ENCODE measurements at regions not wholly inside any gene's neighbourhood (a gene's known extent, or its start where the extent isn't known, plus 50 kb on each side); places are given as distances from the start of the nearest gene placed in this dataset.

DNA sequence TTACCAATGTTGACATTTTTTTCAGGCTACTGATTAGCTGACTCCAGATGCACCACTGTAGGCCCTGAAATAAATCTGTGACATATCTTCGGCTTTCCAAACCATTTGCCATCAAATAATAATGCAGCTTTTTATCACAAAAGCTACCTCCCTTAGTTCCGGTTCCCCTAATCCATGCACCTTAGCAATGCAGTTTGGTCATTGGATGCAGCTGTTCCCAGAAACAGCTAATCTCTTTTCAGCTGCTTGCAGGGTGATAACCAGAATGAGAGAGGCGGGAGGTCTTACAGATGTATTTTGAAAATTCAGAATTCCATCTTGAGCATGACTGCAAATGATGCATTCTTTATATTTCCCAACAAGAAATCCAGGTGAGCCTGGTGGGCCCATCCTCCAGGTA, 646.2 kb downstream of the SOX5 start:
- DNase-seq (ENCODE audit: low spot score) = no peak
- ChIA-PET CTCF (no interaction called here), POLR2A (interaction anchor here (1.1 kb wide), 1 partner anchor 36 kb away, joined by 3 read pairs; no protein-coding TSS in a partner anchor)
- Mint-ChIP-seq H3K27ac (no peak overlapping the region), H3K4me3 (no peak overlapping the region), H3K9me3 (peaks cover 8% of the 10 kb centered on the region), H3K4me1 (0 out of 2 replicates have a peak, but pooled peaks cover 7% of the 10 kb centered on the region), H3K36me3 (no peaks in the 10 kb centered on the region), H3K27me3 (ENCODE audit: low read depth) (no peaks in the 10 kb centered on the region)
- TF ChIP-seq ZNF219 (CRISPR knock-in tag; IDR thresholded peaks at IDR 0.05; ENCODE audit: borderline replicate concordance) (no peak), TP53 (CRISPR knock-in tag; IDR thresholded peaks at IDR 0.05) (no peak), HMGXB4 (CRISPR knock-in tag; IDR thresholded peaks at IDR 0.05) (no peak), TEAD4 (CRISPR knock-in tag; IDR thresholded peaks at IDR 0.05) (no peak), ETV6 (CRISPR knock-in tag; IDR thresholded peaks at IDR 0.05) (no peak), RELA (CRISPR knock-in tag; IDR thresholded peaks at IDR 0.05; ENCODE audit: borderline replicate concordance) (no peak)
- TF ChIP-seq, protein P1, sequence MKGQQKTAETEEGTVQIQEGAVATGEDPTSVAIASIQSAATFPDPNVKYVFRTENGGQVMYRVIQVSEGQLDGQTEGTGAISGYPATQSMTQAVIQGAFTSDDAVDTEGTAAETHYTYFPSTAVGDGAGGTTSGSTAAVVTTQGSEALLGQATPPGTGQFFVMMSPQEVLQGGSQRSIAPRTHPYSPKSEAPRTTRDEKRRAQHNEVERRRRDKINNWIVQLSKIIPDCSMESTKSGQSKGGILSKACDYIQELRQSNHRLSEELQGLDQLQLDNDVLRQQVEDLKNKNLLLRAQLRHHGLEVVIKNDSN (CRISPR knock-in tag; IDR thresholded peaks at IDR 0.05) = no peak
- TF ChIP-seq, protein P2, sequence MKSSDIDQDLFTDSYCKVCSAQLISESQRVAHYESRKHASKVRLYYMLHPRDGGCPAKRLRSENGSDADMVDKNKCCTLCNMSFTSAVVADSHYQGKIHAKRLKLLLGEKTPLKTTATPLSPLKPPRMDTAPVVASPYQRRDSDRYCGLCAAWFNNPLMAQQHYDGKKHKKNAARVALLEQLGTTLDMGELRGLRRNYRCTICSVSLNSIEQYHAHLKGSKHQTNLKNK (CRISPR knock-in tag; IDR thresholded peaks at IDR 0.05) = no peak
- ATAC-seq = no peak

DNA sequence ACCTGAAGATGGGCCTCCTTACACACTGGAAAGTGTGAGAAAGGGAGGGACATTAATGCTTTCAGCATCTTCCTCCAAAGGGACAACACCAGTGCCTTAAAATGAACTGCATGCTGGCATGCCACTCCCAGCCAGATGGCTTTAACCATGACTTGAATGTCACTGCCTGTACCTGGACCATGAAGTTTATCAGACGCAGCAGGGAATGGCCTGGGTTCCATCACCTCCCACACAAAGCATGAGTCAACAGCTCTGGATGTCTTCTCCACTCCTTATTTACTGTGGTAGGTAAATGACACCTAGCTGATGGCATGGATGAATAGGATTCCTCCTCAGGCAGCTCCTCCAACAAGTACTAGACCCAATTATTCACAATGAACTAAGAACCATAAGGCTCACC, 645.6 kb downstream of the SOX5 start:
- no peak for ATAC-seq
- POLR2A ChIA-PET = no interaction called here
- H3K9me3 Mint-ChIP-seq = peaks cover 10% of the 10 kb centered on the region
- no peaks in the 10 kb centered on the region for H3K36me3 Mint-ChIP-seq
- H3K4me3 Mint-ChIP-seq = no peak overlapping the region
- H3K27me3 Mint-ChIP-seq (ENCODE audit: low read depth) = no peaks in the 10 kb centered on the region
- CTCF ChIA-PET = no interaction called here
- no peak for DNase-seq (ENCODE audit: low spot score)
- H3K4me1 Mint-ChIP-seq = 0 out of 2 replicates have a peak, but pooled peaks cover 7% of the 10 kb centered on the region
- H3K27ac Mint-ChIP-seq = no peak overlapping the region
- TF ChIP-seq IRF2 (CRISPR knock-in tag; IDR thresholded peaks at IDR 0.05; ENCODE audit: borderline replicate concordance, low read depth) (no peak), ZNF317 (CRISPR knock-in tag; IDR thresholded peaks at IDR 0.05; ENCODE audit: borderline replicate concordance, low read depth) (no peak), ZNF263 (CRISPR knock-in tag; IDR thresholded peaks at IDR 0.05; ENCODE audit: low read depth) (no peak), JAZF1 (CRISPR knock-in tag; IDR thresholded peaks at IDR 0.05) (no peak), ATF1 (CRISPR knock-in tag; IDR thresholded peaks at IDR 0.05) (no peak), ZNF138 (CRISPR knock-in tag; conservative IDR thresholded peaks at IDR 0.05) (no peak), NFYB (CRISPR knock-in tag; conservative IDR thresholded peaks at IDR 0.05; ENCODE audit: low read depth) (no peak)
- TF ChIP-seq, protein P3, sequence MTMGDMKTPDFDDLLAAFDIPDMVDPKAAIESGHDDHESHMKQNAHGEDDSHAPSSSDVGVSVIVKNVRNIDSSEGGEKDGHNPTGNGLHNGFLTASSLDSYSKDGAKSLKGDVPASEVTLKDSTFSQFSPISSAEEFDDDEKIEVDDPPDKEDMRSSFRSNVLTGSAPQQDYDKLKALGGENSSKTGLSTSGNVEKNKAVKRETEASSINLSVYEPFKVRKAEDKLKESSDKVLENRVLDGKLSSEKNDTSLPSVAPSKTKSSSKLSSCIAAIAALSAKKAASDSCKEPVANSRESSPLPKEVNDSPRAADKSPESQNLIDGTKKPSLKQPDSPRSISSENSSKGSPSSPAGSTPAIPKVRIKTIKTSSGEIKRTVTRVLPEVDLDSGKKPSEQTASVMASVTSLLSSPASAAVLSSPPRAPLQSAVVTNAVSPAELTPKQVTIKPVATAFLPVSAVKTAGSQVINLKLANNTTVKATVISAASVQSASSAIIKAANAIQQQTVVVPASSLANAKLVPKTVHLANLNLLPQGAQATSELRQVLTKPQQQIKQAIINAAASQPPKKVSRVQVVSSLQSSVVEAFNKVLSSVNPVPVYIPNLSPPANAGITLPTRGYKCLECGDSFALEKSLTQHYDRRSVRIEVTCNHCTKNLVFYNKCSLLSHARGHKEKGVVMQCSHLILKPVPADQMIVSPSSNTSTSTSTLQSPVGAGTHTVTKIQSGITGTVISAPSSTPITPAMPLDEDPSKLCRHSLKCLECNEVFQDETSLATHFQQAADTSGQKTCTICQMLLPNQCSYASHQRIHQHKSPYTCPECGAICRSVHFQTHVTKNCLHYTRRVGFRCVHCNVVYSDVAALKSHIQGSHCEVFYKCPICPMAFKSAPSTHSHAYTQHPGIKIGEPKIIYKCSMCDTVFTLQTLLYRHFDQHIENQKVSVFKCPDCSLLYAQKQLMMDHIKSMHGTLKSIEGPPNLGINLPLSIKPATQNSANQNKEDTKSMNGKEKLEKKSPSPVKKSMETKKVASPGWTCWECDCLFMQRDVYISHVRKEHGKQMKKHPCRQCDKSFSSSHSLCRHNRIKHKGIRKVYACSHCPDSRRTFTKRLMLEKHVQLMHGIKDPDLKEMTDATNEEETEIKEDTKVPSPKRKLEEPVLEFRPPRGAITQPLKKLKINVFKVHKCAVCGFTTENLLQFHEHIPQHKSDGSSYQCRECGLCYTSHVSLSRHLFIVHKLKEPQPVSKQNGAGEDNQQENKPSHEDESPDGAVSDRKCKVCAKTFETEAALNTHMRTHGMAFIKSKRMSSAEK (CRISPR knock-in tag; IDR thresholded peaks at IDR 0.05; ENCODE audit: borderline replicate concordance) = no peak
- TF ChIP-seq, protein P4, sequence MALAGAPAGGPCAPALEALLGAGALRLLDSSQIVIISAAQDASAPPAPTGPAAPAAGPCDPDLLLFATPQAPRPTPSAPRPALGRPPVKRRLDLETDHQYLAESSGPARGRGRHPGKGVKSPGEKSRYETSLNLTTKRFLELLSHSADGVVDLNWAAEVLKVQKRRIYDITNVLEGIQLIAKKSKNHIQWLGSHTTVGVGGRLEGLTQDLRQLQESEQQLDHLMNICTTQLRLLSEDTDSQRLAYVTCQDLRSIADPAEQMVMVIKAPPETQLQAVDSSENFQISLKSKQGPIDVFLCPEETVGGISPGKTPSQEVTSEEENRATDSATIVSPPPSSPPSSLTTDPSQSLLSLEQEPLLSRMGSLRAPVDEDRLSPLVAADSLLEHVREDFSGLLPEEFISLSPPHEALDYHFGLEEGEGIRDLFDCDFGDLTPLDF (CRISPR knock-in tag; IDR thresholded peaks at IDR 0.05) = no peak
